Epithelial cell of esophagus (primary cell): ENCODE measurements at regions not wholly inside any gene's neighbourhood (a gene's known extent, or its start where the extent isn't known, plus 50 kb on each side); places are given as distances from the start of the nearest gene placed in this dataset.
A peak's percentile ranks its signal among the peaks of the same experiment; 100 is the strongest.

ENCODE experiments used
- DNase-seq: peaks from one replicate; pipeline ENCODE4 v3.0.0; 2010; ENCODE audit warnings: low read depth
- H3K4me3 ChIP-seq: 2 replicates; pipeline ENCODE4 v1.5.1; 2011; ENCODE audit warnings: mild to moderate bottlenecking, low read length, control low read depth
- TF ChIP-seq, protein P1 (sequence below): IDR thresholded peaks from 2 replicates; pipeline ENCODE4 v1.5.1; 2011; ENCODE audit warnings: low read depth, mild to moderate bottlenecking, low read length, control low read depth, inconsistent platforms; ENCODE audit not compliant: insufficient read depth; ENCODE audit errors: missing control alignments

DNA sequence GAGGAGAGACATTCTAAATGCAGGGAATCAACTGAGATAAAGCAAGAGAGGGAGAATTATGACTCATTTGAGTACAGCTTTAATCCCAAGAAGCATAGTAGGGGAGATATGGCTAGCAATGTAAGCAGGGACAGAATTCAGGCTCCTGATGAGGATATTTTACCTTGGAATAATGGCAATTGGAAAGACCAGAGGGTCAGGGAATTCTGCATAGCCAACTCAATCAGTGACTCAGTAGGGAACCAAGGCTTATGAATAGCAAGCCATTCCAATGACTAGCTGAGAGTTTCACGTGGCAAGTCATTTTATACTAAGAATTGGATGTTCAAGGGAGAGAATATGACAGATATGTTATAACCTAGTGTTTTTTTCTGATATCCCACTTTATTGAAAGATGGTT, 563.8 kb upstream of the NETO1 start:
- DNase-seq, result peak; percentile 20
- H3K4me3 ChIP-seq, result no peak overlapping the region
- TF ChIP-seq, protein P1, sequence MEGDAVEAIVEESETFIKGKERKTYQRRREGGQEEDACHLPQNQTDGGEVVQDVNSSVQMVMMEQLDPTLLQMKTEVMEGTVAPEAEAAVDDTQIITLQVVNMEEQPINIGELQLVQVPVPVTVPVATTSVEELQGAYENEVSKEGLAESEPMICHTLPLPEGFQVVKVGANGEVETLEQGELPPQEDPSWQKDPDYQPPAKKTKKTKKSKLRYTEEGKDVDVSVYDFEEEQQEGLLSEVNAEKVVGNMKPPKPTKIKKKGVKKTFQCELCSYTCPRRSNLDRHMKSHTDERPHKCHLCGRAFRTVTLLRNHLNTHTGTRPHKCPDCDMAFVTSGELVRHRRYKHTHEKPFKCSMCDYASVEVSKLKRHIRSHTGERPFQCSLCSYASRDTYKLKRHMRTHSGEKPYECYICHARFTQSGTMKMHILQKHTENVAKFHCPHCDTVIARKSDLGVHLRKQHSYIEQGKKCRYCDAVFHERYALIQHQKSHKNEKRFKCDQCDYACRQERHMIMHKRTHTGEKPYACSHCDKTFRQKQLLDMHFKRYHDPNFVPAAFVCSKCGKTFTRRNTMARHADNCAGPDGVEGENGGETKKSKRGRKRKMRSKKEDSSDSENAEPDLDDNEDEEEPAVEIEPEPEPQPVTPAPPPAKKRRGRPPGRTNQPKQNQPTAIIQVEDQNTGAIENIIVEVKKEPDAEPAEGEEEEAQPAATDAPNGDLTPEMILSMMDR, result no peak

DNA sequence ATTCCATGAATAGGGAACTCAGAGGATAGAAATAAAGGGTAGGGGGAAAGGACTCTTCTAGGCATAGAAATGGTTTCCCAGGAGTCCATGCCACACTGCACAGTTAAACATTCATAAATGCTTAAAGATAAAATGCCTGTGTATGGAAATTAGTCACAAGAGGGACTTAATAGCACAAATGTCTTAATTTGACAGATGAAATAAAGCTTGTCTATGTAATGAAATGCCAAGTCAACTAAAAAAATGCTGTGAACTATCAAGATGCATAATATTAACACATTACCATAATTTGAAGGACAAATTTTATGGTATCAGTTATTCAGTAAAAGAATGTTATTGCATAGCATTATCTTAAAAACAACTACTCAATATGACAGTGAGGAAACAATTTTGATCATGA, 553.2 kb upstream of the NETO1 start:
- no peak for DNase-seq
- TF ChIP-seq, protein P1, result no peak
- no peak overlapping the region for H3K4me3 ChIP-seq

DNA sequence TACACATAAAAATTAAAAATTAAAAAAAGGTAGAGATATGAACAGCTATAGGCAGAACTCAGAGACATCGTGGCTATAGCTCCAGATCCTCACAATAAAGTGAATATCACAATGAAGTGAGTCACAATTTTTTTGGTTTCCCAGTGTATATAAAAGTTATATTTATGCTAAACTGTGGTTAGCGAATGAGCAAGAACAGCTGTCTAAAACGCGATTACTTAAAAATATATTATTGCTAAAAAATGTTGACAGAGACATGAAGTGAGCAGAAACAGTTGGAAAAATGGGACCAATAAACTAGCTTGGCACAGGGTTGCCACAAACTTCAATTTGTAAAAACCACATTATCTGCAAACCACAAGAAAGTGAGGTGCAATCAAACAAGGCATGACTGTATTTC, 551.7 kb upstream of the NETO1 start:
- H3K4me3 ChIP-seq, result no peak overlapping the region
- no peak for DNase-seq
- TF ChIP-seq, protein P1, result no peak

DNA sequence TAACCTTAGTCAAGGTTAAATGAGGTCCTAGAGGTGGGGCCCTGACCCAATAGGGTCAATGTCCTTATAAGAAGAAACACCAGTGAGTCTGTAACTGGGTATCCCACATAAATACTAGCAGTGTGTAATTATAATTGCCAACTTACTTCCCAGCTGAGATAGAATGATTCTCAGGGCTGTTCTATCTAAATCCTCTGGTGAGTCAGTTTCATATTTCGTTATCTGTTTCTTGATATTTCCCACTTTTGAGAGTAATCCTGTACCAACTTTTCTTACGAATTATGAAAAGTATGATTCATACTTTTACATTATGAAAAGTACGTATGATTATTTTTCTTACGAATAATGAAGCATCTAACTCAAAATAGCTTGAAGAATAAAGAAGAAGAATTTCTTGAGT, 546.8 kb upstream of the NETO1 start:
- no peak for DNase-seq
- H3K4me3 ChIP-seq, result no peak overlapping the region
- TF ChIP-seq, protein P1, result no peak

DNA sequence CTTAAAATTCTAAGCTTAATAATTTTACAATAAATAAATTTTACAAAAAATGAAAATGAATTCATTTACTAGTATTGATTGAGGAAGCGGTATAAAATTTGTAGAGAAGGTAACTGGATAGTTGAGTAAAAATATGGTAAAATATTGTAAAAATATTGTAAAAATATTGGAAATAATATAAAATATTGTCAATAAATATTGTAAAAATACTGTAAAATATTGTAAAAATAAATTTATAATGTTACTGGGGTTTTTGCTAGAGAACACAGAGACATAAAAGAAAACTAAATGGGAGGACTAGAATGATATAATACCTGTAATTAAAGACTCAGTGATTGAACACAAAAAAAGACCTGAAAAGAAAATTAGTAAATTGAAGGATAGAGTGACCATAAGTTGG, 546.3 kb upstream of the NETO1 start:
- no peak for DNase-seq
- TF ChIP-seq, protein P1, result no peak
- no peak overlapping the region for H3K4me3 ChIP-seq

DNA sequence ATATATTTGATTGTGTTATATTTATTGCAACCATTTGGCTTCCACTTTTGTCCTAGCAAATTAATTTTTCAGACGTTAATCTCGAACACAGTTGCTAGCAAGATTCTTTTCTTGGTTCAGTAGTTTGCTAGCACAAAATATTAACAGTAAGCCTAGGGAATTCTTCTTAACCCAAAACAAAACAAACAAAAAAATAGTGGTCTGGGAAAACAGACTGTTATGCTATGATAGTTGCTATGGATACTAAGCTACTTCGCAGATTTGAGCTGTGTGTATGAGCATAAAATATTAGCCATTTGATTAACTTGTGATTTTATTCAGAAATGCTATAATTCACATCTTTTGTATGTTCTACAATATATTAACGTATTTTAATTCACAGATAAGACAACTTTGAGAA, 541.5 kb upstream of the NETO1 start:
- DNase-seq, result no peak
- no peak overlapping the region for H3K4me3 ChIP-seq
- TF ChIP-seq, protein P1, result no peak

DNA sequence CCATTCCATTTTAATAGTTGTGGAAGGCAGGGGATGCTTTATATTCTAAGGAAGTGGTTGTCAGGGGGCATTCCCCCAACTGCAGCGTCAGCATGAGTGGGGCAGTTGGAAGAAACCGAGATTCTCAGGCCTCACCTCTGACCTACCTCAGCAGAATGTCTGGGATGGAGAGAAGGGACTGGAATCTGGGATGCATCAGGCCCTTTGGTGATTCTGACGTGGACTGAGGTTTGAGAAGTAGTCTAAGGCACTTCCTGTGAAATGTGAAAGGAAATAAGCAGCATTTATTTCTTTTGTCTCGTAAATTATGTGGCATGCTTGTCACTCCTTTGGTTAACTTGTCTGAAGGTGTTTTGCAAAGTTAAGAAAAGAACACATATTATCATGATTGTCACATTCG, 540.7 kb upstream of the NETO1 start:
- no peak for DNase-seq
- TF ChIP-seq, protein P1, result no peak

More for the DNA sequence above, 540.7 kb upstream of the NETO1 start:
- no peak overlapping the region for H3K4me3 ChIP-seq
